HG02970 (cell line): ENCODE measurements at regions not wholly inside any gene's neighbourhood (a gene's known extent, or its start where the extent isn't known, plus 50 kb on each side); places are given as distances from the start of the nearest gene placed in this dataset.

Experiments used
- ATAC-seq: cut with Tn5 transposase; IDR thresholded peaks from one replicate; pipeline ENCODE4 v1.9.1; 2021; ENCODE audit warnings: mild to moderate bottlenecking, moderate library complexity, moderate number of reproducible peaks; ENCODE audit not compliant: unreplicated experiment, low FRiP score

- ATAC-seq, result no peak
These were observed 391.2 kb upstream of the HNRNPA3 start for GRCh38 chr2:176821350-176821749.

GRCh38 chr2:176822060-176822459 lies 390.5 kb upstream of the HNRNPA3 start:
- no peak for ATAC-seq

- no peak for ATAC-seq
These were observed 386.2 kb upstream of the HNRNPA3 start for GRCh38 chr2:176826356-176826755.

GRCh38 chr2:176826984-176827668 lies 385.5 kb upstream of the HNRNPA3 start:
- no peak for ATAC-seq

- ATAC-seq, result no peak
These were observed 382.2 kb upstream of the HNRNPA3 start for GRCh38 chr2:176830362-176830761.

- no peak for ATAC-seq
These were observed 380.5 kb upstream of the HNRNPA3 start for GRCh38 chr2:176832086-176832485.

- ATAC-seq, result no peak
These were observed 378.9 kb upstream of the HNRNPA3 start for GRCh38 chr2:176833671-176834070.

- ATAC-seq, result no peak
These were observed 378.4 kb upstream of the HNRNPA3 start for GRCh38 chr2:176834226-176834625.

GRCh38 chr2:176843208-176843607 lies 369.4 kb upstream of the HNRNPA3 start:
- ATAC-seq, result no peak

GRCh38 chr2:176844461-176844860 lies 368.1 kb upstream of the HNRNPA3 start:
- ATAC-seq, result no peak

GRCh38 chr2:176845718-176846117 lies 366.9 kb upstream of the HNRNPA3 start:
- ATAC-seq, result no peak

GRCh38 chr2:176847575-176847974 lies 365.0 kb upstream of the HNRNPA3 start:
- ATAC-seq, result no peak

- no peak for ATAC-seq
These were observed 363.8 kb upstream of the HNRNPA3 start for GRCh38 chr2:176848844-176849243.

- no peak for ATAC-seq
These were observed 361.2 kb upstream of the HNRNPA3 start for GRCh38 chr2:176851200-176851888.

GRCh38 chr2:176851889-176852483 lies 360.6 kb upstream of the HNRNPA3 start:
- no peak for ATAC-seq

GRCh38 chr2:176852667-176853066 lies 359.9 kb upstream of the HNRNPA3 start:
- ATAC-seq, result no peak

GRCh38 chr2:176854062-176854461 lies 358.5 kb upstream of the HNRNPA3 start:
- ATAC-seq, result no peak

GRCh38 chr2:176854878-176855277 lies 357.7 kb upstream of the HNRNPA3 start:
- no peak for ATAC-seq

- no peak for ATAC-seq
These were observed 355.9 kb upstream of the HNRNPA3 start for GRCh38 chr2:176856683-176857082.

- ATAC-seq, result no peak
These were observed 347.3 kb upstream of the HNRNPA3 start for GRCh38 chr2:176865336-176865735.

GRCh38 chr2:176872406-176872805 lies 340.2 kb upstream of the HNRNPA3 start:
- no peak for ATAC-seq

GRCh38 chr2:176873403-176873802 lies 339.2 kb upstream of the HNRNPA3 start:
- ATAC-seq, result no peak
